NCI-H146 treated with DMSO at 0.1 percent for 48 hours (cell line): ENCODE measurements at regions not wholly inside any gene's neighbourhood (a gene's known extent, or its start where the extent isn't known, plus 50 kb on each side); places are given as distances from the start of the nearest gene placed in this dataset.

ENCODE experiments used
- DNase-seq: peaks from one replicate; lab custom pipeline; 2025; ENCODE audit not compliant: unreplicated experiment; lab: John Stamatoyannopoulos, UW

DNA sequence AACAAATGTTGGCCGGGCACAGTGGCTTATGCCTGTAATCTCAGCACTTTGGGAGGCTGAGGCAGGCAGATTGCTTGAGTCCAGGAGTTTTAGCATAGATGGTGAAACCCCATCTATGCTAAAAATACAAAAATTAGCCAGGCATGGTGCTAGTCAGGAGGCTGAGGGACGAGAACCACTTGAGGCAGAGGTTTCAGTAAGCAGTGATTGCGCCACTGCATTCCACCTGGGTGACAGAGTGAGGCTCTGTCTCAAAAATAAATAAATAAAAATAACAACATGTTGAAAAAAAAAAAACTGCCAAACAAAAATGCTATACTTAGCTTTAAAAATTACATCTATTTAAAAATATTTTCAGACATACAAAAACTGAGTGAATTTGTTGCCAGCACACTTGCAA, 374.2 kb upstream of the SMIM31 start:
- no peak for DNase-seq

GRCh38 chr4:164381859-164382258, 372.1 kb upstream of the SMIM31 start:
- DNase-seq, result no peak

- no peak for DNase-seq
These were observed 370.9 kb upstream of the SMIM31 start for GRCh38 chr4:164383058-164383357.

DNA sequence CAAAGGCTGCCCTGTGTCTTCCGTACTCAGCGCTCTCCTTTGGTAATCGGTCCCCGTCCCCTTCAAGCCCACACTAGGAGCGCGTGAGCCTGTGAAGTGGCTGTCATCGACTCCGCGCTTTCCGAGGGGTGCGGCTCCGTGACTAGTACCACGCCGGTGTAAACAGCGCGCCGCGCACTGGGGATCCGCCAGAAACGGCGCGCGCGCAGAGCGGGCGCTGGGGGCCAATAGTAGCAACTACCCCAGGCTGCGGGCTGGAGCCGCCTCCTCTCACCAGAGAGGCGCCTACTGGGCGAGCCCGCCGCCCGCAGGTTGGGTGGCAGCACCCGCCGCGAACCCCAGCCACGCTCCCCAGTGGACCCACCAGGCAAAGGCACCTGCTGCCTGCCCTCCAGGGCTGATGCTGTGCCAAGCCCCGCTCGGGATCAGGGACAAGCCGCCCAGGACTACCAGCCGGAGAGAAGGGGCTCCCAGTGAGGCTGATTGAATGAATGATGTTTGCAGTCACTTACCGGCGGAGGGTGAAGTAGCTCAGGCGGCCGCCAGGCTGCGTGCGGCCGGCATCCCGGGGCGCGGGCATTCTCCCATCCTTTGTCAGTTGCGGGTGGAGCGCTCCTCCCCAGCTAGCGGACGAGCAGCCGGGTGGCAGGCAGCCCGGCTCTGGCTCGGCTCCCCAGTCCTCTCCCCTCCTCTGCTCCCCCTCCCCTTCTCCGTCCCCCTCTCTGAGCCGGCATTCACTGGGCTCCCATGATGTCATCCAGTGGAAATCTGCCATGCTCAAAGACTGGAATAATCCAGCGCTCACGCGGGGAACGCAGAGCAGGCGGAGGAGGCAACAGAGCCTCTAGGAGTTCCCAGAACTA, 370.3 kb upstream of the SMIM31 start:
- DNase-seq, result no peak

DNA sequence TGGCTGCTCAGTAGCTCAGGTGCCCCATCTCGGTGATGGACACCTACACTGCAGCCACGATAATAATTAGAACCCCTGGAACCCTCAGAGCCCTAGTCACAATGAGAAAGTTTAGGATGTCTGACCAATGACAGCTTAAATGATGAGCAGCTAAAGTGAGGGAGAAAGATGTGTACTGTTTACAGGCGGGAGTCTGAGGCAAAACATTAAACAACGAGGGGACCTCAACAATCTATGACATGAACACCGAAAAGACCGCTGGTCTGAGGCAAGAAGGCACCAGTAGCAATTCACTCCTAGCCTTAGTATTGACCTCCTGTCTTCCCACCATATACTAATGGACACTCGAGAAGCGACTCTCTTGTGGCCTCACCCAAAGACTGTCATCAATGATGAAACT, 369.5 kb upstream of the SMIM31 start:
- DNase-seq, result no peak

DNA sequence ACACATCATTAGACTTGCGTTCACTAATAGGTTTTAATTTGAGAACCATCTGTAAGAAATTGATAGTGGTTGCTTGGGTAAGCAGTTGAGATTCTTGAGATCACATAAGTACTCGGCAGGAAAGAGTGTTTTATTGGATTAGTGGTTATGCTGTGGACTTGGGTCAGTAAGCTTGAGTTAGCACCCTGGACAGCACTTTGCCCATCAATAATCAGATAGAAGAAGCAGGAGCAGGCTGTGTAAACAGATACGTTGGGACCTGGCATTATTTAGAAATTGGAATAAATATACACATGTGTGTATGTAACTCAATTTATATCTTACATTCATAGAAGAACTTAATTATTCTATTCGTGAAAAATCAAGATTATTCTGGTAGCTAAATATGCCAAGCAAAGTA, 357.5 kb upstream of the SMIM31 start:
- no peak for DNase-seq

GRCh38 chr4:164402554-164402953, 351.4 kb upstream of the SMIM31 start:
- DNase-seq, result no peak

DNA sequence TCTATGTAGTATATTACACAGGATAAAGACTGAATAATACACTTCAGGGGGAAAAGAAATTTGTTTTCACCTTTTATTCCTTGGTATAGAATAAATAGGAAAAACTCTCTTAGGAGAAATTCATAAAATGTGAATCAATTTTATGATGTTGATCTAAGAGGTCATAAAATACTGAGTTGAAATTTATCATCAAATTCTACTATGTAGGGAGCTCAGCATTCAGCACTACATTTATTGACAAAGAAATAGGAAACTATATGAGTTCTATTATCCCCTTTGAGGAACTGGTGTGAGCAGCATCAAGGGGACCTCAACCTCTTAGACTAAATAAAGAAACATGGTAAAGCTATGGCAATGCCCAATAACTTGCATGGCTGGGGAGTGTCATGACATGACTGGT, 348.2 kb upstream of the SMIM31 start:
- DNase-seq, result no peak

- no peak for DNase-seq
These were observed 345.1 kb upstream of the SMIM31 start for GRCh38 chr4:164408831-164409230.

GRCh38 chr4:164410401-164410800, 343.5 kb upstream of the SMIM31 start:
- no peak for DNase-seq

DNA sequence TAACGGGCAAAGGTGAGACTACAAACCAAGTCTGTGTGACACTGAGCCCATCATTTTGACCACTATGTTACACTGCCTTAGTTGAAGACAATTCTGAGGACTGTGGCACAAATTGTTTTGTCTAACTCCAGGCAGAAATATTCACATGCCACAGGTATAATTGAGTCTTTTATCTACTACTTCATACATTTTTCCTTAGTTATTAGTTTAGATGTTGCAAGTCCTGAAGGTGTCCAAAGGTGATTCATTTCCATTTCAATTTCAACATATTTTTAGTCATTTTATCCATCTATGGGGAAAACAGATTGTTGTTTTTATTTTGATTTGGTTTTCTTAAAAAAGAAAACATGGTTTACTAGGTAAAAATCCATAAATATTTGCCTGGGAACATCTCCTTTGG, 341.7 kb upstream of the SMIM31 start:
- no peak for DNase-seq

GRCh38 chr4:164413743-164414142, 340.2 kb upstream of the SMIM31 start:
- no peak for DNase-seq

- no peak for DNase-seq
These were observed 330.1 kb upstream of the SMIM31 start for GRCh38 chr4:164423819-164424218.

DNA sequence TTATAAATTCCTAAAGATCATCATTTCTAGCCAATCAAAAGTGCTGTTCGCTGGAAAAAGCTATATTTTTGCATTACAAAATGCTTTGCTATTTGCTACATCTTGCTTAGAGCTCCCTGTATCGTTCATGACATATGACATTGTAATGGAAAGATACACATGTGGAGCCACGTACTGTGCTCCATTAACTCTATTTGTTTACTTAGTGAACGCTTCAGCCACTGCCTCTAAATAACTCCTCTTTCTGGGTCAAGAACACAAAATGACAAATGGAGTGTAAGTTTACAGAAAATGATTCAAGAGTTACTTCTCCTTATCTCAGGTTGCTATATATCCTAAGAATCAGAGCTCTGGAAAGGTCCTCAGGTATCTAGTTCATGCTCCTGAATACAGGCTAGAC, 329.1 kb upstream of the SMIM31 start:
- DNase-seq, result no peak

DNA sequence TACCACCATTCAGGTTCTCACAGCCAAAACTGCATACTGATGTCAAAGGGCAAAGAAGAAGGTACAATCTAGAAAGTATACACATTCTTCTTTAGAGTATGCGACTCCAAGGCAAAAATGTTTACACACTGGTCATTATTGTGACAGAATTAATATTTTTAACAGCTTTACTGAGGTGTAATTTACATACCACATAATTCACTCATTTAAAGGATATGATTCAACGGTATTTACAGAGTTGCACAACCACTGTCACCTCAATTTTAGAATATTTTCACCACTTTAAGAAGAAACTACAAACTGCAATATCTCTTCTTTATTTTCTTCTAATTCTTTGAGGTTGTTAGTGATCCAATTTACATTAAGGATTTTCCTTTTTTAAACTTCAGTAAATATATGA, 325.4 kb upstream of the SMIM31 start:
- no peak for DNase-seq

DNA sequence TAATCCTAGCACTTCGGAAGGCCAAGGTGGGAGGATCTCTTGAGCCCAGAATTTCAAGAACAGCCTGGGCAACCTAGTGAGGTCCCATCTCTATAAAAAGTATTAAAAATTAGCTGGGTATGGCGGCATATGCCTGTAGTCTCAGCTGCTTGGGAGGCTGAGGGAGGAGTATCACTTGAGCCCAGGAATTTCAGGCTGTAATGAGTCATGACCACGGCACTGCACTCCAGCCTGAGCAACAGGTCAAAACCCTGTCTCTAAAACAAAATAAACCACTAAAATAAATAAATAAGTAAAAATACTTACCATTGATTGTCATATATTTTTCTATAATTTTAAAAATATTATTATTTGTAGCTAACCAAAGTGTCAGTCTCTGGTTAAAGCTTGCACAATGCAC, 315.6 kb upstream of the SMIM31 start:
- DNase-seq, result no peak

DNA sequence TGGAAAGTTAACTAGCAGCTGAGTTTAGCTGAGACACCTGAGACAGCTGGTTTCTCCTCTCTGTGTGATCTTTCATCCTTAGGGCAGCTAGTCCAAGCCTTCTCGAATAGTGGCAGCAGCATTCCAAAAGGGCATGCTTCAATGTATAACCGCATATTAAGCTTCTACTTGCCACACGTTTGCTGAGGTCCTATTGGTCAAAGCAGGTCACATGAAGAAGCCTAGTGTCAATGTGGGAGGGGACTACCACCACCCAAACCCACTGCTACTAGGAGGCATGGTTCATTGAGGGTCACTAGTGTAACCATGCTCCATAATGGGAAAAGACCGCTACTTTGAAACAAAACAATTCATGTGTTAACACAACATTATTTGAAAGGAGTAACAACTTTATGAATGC, 314.9 kb upstream of the SMIM31 start:
- no peak for DNase-seq

DNA sequence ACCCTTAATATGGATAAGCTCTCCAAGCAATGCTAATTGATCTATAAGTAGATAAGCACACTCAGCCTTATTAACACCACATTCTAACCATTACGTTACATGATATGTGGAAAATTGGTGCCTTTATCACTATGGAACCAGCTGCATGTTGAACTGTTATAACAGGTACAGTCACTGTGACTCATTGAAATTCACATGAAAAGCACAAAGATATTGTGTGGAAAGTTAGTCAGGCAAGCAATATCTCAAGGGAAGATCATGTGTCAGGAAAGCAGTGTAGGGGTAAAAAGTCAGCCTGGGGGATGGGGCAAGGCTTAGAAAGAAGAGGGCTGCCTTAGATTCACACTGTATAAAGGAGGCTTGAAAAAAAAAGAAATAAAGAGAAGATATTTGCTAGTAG, 313.7 kb upstream of the SMIM31 start:
- DNase-seq, result no peak

- DNase-seq, result no peak
These were observed 312.8 kb upstream of the SMIM31 start for GRCh38 chr4:164441109-164441508.

- DNase-seq, result no peak
These were observed 311.8 kb upstream of the SMIM31 start for GRCh38 chr4:164442180-164442579.

GRCh38 chr4:164446516-164446915, 307.4 kb upstream of the SMIM31 start:
- DNase-seq, result no peak

DNA sequence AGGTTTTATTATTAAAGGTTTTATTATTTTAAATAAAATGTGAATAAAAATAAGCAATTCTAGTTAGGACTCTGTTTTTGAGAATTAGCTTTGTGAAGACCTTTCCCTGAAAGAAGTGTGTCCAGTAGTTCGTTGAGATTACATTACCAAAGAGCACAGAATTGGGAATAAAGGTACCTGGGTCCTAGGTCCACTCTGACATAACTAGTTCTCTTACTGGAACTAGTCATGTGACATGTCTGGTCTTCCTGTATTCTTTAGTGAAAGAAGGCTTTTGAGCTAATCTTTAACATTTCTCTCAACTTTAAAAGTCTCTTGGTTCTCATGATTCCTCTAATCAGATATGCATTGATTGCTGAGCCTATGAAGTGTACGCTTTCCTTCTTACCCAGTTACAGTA, 292.0 kb upstream of the SMIM31 start:
- DNase-seq, result no peak

DNA sequence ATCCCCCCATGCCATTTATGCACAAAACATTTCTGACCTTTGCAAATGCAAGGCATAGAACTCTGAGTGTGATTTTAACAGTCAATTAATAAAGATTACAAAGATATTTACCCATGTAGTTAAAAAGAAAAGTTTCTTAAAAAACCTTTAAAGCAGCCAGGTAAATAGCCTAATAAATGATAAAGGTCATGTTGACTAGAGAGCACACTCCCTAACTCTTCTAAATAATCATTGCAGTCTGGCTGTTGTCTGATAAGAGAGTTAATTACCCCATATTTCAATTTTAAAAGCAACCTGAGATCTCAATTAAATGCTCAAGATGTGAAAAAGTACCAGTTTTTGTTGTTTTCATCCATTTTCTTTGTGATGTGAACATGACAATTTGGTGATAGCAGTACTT, 291.5 kb upstream of the SMIM31 start:
- no peak for DNase-seq
